Activated B cell treated with CpG ODN at 0.5 μM for 24 hours (primary cell): ENCODE measurements at regions not wholly inside any gene's neighbourhood (a gene's known extent, or its start where the extent isn't known, plus 50 kb on each side); places are given as distances from the start of the nearest gene placed in this dataset.

ENCODE experiments used
- ATAC-seq: fragments of 200-7000 bp; cut with Tn5 transposase; one replicate; pipeline ENCODE4 v1.10.0; 2021; ENCODE audit warnings: low read depth, mild to moderate bottlenecking, moderate library complexity
- CTCF ChIA-PET: fragments of 350-600 bp; sonication (Branson Sonifier 250); formaldehyde crosslinking; loops from one replicate; lab custom pipeline; 2021; ENCODE audit warnings: antibody characterized with exemption; lab: Charles Lee
- POLR2A ChIA-PET: fragments of 350-600 bp; sonication (Branson Sonifier 250); formaldehyde crosslinking; loops from one replicate; lab custom pipeline; 2021; ENCODE audit warnings: antibody characterized with exemption; lab: Charles Lee
- DNase-seq: peaks from one replicate; pipeline ENCODE4 v3.0.0; 2022
- H3K27ac Mint-ChIP-seq: one replicate; pipeline ENCODE4 v1.8.0; 2020; ENCODE audit warnings: mixed read lengths
- H3K27me3 Mint-ChIP-seq: one replicate; pipeline ENCODE4 v1.8.0; 2021; ENCODE audit warnings: mixed read lengths
- H3K36me3 Mint-ChIP-seq: one replicate; pipeline ENCODE4 v1.8.0; 2021; ENCODE audit warnings: low read depth, mixed read lengths
- H3K4me1 Mint-ChIP-seq: one replicate; pipeline ENCODE4 v1.8.0; 2021; ENCODE audit warnings: mixed read lengths
- H3K4me3 Mint-ChIP-seq: one replicate; pipeline ENCODE4 v1.8.0; 2020; ENCODE audit warnings: mild to moderate bottlenecking, mixed read lengths
- H3K9me3 Mint-ChIP-seq: one replicate; pipeline ENCODE4 v1.8.0; 2020; ENCODE audit warnings: mixed read lengths
- intact Hi-C: fragments of 100-400 bp; cut with micrococcal nuclease; formaldehyde crosslinking; loops from one replicate; pipeline ENCODE4 v1.15.1; 2024
- TF ChIP-seq, protein P1 (sequence below): fragments of 200-600 bp; IDR thresholded peaks from one replicate; pipeline ENCODE4 v1.8.0; 2022; ENCODE audit warnings: antibody characterized with exemption, mild to moderate bottlenecking

DNA sequence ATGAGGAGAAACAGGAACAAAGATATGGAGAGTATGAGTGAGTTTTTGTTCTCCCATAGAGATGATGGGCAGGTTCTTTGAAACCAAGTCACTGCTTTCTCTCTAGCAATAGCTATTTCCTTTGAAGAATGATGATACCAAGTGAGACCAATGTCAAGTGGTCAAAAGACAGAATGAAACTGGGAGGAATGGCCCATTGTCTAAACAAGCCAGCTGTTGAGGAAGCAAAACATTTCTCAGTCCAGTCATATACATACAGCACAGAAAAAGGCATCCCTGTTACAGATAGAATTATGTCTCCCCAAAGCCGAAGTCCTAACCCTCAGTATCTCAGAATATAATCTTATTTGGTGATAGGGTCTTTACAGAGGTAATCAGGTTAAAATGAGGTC, 66.1 kb upstream of the EPC2 start:
- Mint-ChIP-seq H3K36me3 (no peaks in the 10 kb centered on the region), H3K27ac (no peak overlapping the region), H3K27me3 (peaks cover 18% of the 10 kb centered on the region), H3K4me1 (peaks cover 6% of the 10 kb centered on the region), H3K9me3 (no peaks in the 10 kb centered on the region), H3K4me3 (no peak overlapping the region)
- ATAC-seq (no peak), DNase-seq (no peak)
- intact Hi-C loops = no loop called here
- POLR2A ChIA-PET = no interaction called here
- TF ChIP-seq, protein P1, sequence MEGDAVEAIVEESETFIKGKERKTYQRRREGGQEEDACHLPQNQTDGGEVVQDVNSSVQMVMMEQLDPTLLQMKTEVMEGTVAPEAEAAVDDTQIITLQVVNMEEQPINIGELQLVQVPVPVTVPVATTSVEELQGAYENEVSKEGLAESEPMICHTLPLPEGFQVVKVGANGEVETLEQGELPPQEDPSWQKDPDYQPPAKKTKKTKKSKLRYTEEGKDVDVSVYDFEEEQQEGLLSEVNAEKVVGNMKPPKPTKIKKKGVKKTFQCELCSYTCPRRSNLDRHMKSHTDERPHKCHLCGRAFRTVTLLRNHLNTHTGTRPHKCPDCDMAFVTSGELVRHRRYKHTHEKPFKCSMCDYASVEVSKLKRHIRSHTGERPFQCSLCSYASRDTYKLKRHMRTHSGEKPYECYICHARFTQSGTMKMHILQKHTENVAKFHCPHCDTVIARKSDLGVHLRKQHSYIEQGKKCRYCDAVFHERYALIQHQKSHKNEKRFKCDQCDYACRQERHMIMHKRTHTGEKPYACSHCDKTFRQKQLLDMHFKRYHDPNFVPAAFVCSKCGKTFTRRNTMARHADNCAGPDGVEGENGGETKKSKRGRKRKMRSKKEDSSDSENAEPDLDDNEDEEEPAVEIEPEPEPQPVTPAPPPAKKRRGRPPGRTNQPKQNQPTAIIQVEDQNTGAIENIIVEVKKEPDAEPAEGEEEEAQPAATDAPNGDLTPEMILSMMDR = no peak
- CTCF ChIA-PET = no interaction called here

DNA sequence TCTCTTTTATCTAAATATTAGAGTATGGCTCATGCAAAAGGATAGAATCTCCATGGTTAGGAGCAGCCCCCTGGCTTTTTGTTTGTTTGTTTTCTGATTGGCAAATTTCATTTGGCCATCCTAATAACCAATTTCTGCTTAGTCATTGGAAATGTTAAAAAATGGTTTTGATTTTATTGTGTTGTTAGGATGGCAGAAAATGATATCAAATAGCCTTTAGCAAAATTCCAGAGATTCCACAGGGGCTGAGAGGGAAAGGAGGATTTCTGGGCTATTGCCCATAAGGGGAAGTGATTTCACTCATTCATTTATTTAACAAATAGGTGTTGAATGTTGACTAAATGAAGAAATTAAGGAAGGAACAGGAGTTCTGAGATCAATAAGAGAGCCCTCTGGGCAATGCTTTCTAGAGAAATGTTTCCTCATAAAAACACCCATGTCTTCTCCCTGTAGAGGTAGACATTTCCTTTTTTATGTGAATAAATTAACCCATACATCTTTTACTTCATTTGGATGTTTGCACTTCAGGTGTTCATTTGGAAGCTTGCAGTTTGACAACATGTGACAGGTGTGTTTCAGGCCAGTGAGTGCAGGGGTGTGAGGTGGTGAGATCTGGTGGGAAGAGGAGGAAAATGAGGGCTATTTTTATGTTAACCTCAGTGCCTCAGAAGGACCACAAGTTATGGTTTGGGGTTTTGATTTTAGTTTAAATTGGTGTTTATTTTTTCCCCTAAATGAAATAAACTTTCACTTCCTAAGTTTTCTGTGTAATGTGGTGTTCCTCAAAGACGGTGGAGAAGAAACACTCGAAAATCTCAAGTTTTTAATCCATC, 61.7 kb upstream of the EPC2 start:
- Mint-ChIP-seq H3K27me3 (peaks cover 7% of the 10 kb centered on the region), H3K4me1 (peaks cover 6% of the 10 kb centered on the region), H3K36me3 (no peaks in the 10 kb centered on the region), H3K9me3 (peaks cover 3% of the 10 kb centered on the region), H3K4me3 (no peak overlapping the region), H3K27ac (no peak overlapping the region)
- TF ChIP-seq, protein P1 = no peak
- DNase-seq (no peak), ATAC-seq (no peak)
- intact Hi-C loops = no loop called here
- ChIA-PET CTCF (no interaction called here), POLR2A (no interaction called here)

DNA sequence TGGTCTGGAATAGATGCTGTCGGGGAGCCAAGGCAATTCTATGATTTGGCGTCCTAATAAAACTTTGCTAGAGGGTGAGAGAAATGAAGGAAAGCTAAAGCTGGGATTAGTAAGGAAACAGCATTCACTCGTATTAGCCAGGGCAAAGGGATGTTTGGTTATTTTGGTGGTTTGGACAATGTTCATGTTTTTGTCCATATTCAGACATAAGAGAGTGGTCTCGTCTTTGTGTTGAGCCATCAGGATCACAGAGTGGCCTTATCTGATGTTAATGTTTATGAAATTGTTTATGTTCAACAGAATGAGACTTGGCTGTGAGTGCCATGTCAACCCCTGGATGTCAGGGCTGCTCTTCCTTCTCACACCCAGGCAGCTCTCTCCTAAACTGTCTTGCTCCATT, 58.9 kb upstream of the EPC2 start:
- Mint-ChIP-seq H3K4me1 (peaks cover 6% of the 10 kb centered on the region), H3K27me3 (peaks cover 2% of the 10 kb centered on the region), H3K9me3 (peaks cover 3% of the 10 kb centered on the region), H3K36me3 (no peaks in the 10 kb centered on the region), H3K27ac (no peak overlapping the region), H3K4me3 (no peak overlapping the region)
- CTCF ChIA-PET = no interaction called here
- intact Hi-C loops = no loop called here
- DNase-seq (no peak), ATAC-seq (no peak)
- TF ChIP-seq, protein P1 = no peak
- POLR2A ChIA-PET = interaction anchor here (0.5 kb wide), 1 partner anchor 19 kb away, joined by 6 read pairs; no protein-coding TSS in a partner anchor

DNA sequence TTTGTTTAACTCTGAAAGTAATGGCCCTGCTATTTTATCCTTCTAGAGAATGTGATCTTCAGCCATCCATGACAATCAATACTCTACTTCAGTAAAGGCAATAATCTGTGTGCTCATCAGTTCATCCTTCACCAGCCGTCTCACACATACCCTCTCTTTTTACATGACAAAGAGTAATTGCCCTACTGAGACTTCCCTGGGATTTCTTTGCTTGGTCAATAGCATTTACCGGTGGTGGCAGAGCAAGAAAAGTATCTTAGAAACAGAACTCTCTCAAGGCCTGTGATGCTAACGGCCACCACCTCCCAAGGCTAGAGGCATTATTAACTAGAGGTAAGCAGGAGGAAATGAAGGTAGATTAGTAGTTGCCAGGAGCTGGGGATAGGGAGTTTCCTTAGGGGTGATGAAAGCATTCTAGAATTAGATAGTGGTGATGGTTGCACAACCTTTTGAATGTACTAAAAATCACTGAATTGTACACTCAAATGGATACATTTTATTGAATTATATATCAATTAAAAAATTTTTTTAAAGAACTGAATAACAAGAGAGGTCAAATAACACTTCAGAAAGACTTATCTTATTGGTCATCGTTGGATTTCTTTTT, 57.9 kb upstream of the EPC2 start:
- no peaks in the 10 kb centered on the region for H3K36me3 Mint-ChIP-seq
- DNase-seq (no peak), ATAC-seq (no peak)
- no peak overlapping the region for H3K4me3 Mint-ChIP-seq
- H3K4me1 Mint-ChIP-seq = peaks cover 6% of the 10 kb centered on the region
- POLR2A ChIA-PET = no interaction called here
- H3K27ac Mint-ChIP-seq = no peak overlapping the region
- intact Hi-C loops = no loop called here
- H3K27me3 Mint-ChIP-seq = peaks cover 2% of the 10 kb centered on the region
- H3K9me3 Mint-ChIP-seq = peaks cover 3% of the 10 kb centered on the region
- TF ChIP-seq, protein P1 = no peak
- CTCF ChIA-PET = no interaction called here

DNA sequence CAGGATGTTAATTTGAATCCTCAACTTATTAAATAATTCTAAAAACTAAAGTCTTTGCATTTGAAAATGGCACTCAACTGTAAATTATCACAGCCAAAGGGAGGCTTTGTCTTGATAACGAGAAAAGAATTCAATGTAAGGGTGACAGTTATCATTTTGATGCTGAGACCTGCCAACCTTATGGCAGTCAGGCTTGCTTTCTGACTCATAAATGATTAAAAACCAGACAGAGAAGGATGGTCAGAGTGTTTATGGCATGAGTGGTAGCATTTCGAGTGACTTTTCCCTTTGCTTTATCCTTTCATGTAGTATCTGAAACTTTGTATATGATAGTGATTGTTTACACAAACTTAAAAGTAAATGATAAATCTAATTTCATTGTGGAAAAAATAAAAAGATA, 53.9 kb upstream of the EPC2 start:
- Mint-ChIP-seq H3K36me3 (no peaks in the 10 kb centered on the region), H3K4me1 (no peaks in the 10 kb centered on the region), H3K9me3 (peaks cover 3% of the 10 kb centered on the region), H3K27ac (no peak overlapping the region), H3K27me3 (no peaks in the 10 kb centered on the region), H3K4me3 (no peak overlapping the region)
- DNase-seq (no peak), ATAC-seq (no peak)
- POLR2A ChIA-PET = no interaction called here
- intact Hi-C loops = no loop called here
- CTCF ChIA-PET = no interaction called here
- TF ChIP-seq, protein P1 = no peak
